Stimulated activated memory B cell treated with anti-CD40 and anti-IgM and Interleukin-4, amounts not matched to agents 10 μg/mL and 1 μg/mL and 100 μg/mL, for 72 hours (primary cell): ENCODE measurements at regions not wholly inside any gene's neighbourhood (a gene's known extent, or its start where the extent isn't known, plus 50 kb on each side); places are given as distances from the start of the nearest gene placed in this dataset.

Source experiments
- ATAC-seq: fragments of 150-1000 bp; cut with Tn5 transposase; 2 replicates; pipeline ENCODE4 v1.10.0; 2021
- H3K27ac Mint-ChIP-seq: one replicate; pipeline ENCODE4 v1.8.0; 2022; ENCODE audit warnings: mild to moderate bottlenecking, mixed read lengths
- H3K27me3 Mint-ChIP-seq: one replicate; pipeline ENCODE4 v1.8.0; 2022; ENCODE audit warnings: mixed read lengths
- H3K36me3 Mint-ChIP-seq: one replicate; pipeline ENCODE4 v1.8.0; 2022; ENCODE audit warnings: mixed read lengths
- H3K4me1 Mint-ChIP-seq: one replicate; pipeline ENCODE4 v1.8.0; 2022; ENCODE audit warnings: mixed read lengths
- H3K4me3 Mint-ChIP-seq: one replicate; pipeline ENCODE4 v1.8.0; 2022; ENCODE audit warnings: mild to moderate bottlenecking, moderate library complexity, mixed read lengths
- H3K9me3 Mint-ChIP-seq: one replicate; pipeline ENCODE4 v1.8.0; 2022; ENCODE audit warnings: mixed read lengths

DNA sequence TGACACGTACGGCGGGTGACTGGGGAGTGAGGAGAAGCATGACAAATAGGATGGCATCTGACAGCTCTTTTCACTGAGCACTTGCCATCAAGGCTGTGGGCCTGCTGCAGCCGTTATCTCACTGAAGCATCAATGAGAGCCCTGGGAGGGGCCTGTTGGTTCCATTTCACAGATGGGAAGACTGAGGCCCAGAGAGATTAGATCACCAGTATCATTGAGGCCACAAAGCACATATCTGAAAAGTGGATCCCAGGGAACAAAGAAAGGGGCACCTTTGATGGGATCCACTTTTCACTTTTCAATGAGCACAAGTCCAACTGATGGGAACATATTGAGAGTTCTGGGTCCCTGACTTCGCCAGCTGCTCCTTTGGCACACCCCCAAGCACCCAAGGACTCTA is 144.4 kb upstream of the LHX1 start:
- H3K4me3 Mint-ChIP-seq = no peak overlapping the region

DNA sequence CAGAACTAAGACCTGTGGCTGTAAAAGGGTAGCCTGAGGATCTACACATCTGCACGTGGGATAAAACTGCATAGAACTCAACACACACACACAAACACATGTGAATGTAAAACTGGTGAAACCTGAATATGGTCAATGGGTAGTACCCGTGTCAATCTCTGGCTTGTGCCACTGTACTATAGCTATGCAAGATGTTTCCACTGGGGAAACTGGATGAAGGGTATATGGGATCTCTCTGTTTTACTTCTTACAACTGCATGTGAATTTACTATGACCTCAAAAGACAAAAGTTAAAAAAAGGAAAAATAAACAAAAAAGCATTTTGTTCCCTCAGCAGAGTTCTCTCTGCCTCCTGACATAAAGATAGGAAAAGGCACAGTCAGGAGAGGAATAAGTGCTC is 143.3 kb upstream of the LHX1 start:
- Mint-ChIP-seq H3K36me3 (no peaks in the 10 kb centered on the region), H3K4me3 (no peak overlapping the region), H3K27me3 (peaks cover 37% of the 10 kb centered on the region), H3K4me1 (no peaks in the 10 kb centered on the region), H3K27ac (no peak overlapping the region), H3K9me3 (no peaks in the 10 kb centered on the region)
- no peak for ATAC-seq

More for the DNA sequence above, 144.4 kb upstream of the LHX1 start:
- no peak for ATAC-seq
- Mint-ChIP-seq H3K9me3 (no peaks in the 10 kb centered on the region), H3K27me3 (peaks cover 38% of the 10 kb centered on the region), H3K27ac (no peak overlapping the region), H3K36me3 (no peaks in the 10 kb centered on the region), H3K4me1 (no peaks in the 10 kb centered on the region)

DNA sequence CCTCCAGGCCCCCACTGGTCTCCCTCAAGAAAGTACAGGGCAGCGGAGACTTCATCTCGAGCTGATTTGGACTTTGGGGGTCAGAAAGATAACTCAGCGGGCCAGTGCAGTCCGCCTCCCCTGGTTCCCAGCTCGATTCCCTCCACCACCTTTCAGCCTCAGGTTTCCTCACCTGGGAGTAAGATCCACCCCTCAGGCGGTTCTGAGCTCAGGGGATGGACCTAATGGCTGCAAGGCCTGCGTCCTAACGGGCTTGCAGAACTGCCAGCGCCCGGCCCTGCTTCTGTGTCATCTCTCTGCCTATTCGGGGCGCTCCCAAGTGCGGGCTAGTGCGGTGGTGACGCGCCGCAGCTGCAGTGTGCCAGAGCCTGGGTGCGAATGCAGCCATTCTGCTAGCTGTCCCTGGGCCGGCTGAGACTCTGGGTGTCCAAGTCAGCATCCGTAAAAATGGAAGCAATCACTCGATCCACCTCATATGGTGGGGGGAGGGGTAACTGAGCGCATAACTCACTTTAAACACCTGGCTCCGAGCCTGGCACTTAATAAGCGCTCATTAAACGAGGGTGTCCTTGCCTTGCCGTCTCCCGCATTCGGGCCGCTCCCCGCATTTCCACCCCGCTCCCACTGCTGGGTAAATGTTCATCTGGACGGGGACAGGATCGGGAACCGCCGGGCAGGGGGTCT is 129.6 kb upstream of the LHX1 start:
- no peak for ATAC-seq
- H3K9me3 Mint-ChIP-seq = no peaks in the 10 kb centered on the region
- H3K36me3 Mint-ChIP-seq = no peaks in the 10 kb centered on the region
- no peak overlapping the region for H3K4me3 Mint-ChIP-seq
- no peak overlapping the region for H3K27ac Mint-ChIP-seq
- peaks cover 60% of the 10 kb centered on the region for H3K27me3 Mint-ChIP-seq
- no peaks in the 10 kb centered on the region for H3K4me1 Mint-ChIP-seq

DNA sequence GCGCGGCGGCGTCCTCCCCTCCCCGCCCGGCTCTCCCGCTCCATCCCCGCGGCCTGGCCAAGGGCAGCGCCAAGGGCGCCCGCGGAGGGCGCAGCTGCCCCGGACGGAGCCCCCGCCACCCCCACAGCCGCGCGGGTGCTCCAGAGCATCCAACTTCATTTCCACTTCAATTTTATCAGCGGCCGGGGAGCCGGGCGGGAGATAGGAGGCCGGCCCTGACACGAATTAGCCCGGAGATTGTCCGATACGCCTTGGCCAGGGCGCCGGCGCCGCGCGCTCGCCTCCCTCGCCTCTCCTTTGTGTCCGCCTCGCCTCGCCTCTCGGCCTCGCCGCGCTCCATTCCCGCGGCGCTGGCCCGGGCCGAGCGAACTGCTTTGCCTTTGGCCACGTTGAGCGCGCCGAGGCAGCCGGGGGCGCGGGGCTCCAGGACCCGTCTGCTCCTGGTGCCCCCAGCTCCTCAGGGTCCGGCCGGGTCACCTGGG is 129.1 kb upstream of the LHX1 start:
- H3K36me3 Mint-ChIP-seq = no peaks in the 10 kb centered on the region
- H3K27me3 Mint-ChIP-seq = peaks cover 66% of the 10 kb centered on the region
- no peaks in the 10 kb centered on the region for H3K9me3 Mint-ChIP-seq
- H3K4me1 Mint-ChIP-seq = no peaks in the 10 kb centered on the region
- no peak for ATAC-seq
- no peak overlapping the region for H3K4me3 Mint-ChIP-seq
- no peak overlapping the region for H3K27ac Mint-ChIP-seq

DNA sequence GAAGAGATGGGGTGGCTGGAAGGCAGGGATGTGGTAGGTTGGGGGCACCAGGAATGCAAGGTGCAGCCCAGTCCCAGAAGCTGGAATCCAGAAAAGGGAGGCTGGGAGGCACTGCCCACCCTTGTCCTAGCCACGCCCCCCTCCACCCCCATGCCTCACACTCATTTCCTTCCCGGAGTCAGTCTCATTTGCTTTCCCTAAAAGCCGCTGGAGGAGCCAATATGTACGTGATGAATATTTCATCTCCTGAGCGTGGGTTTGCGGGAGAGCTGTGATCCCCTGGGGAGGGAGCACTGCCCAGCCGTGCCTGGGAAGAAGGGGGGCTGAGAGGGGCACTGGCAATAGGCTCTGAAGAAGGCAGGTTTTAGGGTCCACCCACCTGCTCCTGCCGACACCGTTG is 124.5 kb upstream of the LHX1 start:
- H3K9me3 Mint-ChIP-seq = no peaks in the 10 kb centered on the region
- peaks cover 90% of the 10 kb centered on the region for H3K27me3 Mint-ChIP-seq
- H3K27ac Mint-ChIP-seq = no peak overlapping the region
- no peaks in the 10 kb centered on the region for H3K4me1 Mint-ChIP-seq
- H3K4me3 Mint-ChIP-seq = no peak overlapping the region
- ATAC-seq = no peak
- H3K36me3 Mint-ChIP-seq = no peaks in the 10 kb centered on the region

DNA sequence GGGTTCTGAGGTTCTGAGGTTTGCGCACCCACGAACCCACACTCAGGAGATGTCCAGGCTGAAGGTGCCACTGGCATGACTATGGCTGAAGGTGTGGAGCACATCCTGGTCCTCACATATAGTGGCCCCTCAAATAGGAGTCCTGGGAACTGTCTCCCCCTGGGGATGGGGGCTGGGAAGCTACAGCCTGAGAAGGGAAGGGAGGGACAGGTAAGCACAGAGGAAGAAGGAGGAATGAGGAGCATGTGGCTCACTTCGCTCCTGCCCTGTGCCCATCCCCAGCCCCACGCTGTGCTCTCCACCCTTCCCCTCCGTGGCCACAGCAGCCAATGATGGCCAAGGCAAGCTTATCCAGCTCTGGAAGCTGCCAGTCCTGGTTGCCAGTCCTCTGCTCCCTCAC is 123.9 kb upstream of the LHX1 start:
- Mint-ChIP-seq H3K36me3 (no peaks in the 10 kb centered on the region), H3K27ac (no peak overlapping the region), H3K4me1 (no peaks in the 10 kb centered on the region), H3K9me3 (no peaks in the 10 kb centered on the region), H3K4me3 (no peak overlapping the region), H3K27me3 (peaks cover 90% of the 10 kb centered on the region)
- ATAC-seq = no peak

DNA sequence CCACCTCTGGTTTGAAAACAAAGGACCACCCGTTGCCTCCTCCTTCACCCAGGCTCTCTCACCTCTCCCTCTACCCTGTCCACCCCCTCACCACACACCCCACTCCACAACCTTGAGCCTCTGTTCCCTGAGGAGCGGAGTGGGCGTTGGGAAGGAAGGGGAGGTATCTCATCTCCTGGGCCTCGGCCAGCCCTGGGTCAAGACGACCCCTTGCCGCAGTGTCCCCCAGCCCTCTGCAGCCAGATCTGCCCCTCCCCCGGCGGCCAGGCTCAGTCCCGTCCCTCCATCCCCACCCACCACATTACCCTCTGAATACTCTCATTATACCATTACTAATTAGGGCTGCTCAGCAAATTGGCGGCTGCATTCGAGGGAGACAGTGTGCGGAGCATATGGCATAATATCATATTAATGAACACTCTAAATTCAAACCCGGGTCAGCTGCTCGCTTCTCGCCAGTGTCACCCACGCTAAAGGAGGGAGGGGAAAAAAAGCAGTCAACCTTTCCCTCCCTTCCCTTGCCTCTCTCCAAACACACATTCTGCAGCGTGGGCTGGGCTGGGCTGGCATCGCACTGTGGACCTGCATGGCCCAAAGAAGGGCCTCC is 123.2 kb upstream of the LHX1 start:
- no peaks in the 10 kb centered on the region for H3K9me3 Mint-ChIP-seq
- no peaks in the 10 kb centered on the region for H3K36me3 Mint-ChIP-seq
- H3K27ac Mint-ChIP-seq = no peak overlapping the region
- ATAC-seq = no peak
- peaks cover 92% of the 10 kb centered on the region for H3K27me3 Mint-ChIP-seq
- no peak overlapping the region for H3K4me3 Mint-ChIP-seq
- no peaks in the 10 kb centered on the region for H3K4me1 Mint-ChIP-seq

DNA sequence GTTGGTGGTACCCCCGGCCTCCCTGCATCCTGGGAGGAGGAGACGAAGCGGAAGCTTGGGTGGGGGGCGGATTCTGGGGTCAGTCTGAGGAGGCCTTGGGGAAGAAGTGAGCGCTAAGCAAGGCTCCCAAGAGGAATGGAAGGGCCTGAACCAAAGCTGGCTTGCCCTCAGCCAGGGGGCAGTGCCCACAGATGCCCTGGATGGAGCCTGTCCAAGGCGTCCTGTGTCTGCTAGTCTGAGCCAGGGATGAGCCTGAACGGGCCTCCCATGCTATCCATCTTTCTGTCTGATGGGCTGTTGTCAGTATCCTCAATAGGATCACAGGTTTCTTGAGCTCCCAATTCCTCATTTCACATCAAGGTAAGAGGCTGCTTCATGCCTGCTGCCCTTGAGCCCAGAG is 122.3 kb upstream of the LHX1 start:
- H3K27ac Mint-ChIP-seq = no peak overlapping the region
- H3K27me3 Mint-ChIP-seq = peaks cover 92% of the 10 kb centered on the region
- no peak for ATAC-seq

DNA sequence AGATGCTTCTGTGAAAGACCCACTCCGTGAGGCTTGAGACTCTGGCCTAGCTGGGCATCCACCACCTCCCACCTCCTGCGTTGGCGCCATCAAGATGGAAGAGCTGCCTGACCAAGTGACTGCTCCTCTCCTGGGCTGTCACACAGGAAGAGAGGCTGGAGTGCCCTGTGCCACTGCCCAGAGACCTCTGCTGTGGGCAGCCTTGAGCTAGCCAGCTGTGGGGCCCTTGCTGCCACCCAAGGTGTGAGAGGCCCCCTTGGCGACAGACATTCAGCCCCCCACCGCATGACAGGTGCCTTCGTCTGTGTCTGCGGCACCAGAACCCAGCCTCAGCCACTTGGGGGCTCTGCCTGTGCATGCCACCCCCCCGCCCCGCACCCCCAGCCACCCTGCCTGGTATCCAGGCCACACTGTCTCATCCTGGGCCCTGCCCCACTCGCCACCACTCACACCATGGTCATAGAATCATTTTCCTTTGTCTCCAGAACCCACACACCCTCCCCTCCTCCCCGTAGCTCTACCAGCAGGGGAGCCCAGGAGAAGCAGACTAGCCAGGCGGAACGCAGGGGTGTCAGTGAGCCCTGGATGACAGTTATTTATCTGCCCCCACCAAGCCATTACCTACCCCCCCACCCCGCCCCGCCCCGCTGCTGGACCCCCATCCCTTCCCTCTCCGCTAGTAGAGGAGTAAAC is 120.9 kb upstream of the LHX1 start:
- no peaks in the 10 kb centered on the region for H3K4me1 Mint-ChIP-seq
- ATAC-seq = no peak
- H3K27ac Mint-ChIP-seq = no peak overlapping the region
- peaks cover 88% of the 10 kb centered on the region for H3K27me3 Mint-ChIP-seq
- no peak overlapping the region for H3K4me3 Mint-ChIP-seq
- H3K36me3 Mint-ChIP-seq = no peaks in the 10 kb centered on the region
- no peaks in the 10 kb centered on the region for H3K9me3 Mint-ChIP-seq

More for the DNA sequence above, 122.3 kb upstream of the LHX1 start:
- H3K4me1 Mint-ChIP-seq = no peaks in the 10 kb centered on the region
- H3K36me3 Mint-ChIP-seq = no peaks in the 10 kb centered on the region
- H3K9me3 Mint-ChIP-seq = no peaks in the 10 kb centered on the region
- H3K4me3 Mint-ChIP-seq = no peak overlapping the region

DNA sequence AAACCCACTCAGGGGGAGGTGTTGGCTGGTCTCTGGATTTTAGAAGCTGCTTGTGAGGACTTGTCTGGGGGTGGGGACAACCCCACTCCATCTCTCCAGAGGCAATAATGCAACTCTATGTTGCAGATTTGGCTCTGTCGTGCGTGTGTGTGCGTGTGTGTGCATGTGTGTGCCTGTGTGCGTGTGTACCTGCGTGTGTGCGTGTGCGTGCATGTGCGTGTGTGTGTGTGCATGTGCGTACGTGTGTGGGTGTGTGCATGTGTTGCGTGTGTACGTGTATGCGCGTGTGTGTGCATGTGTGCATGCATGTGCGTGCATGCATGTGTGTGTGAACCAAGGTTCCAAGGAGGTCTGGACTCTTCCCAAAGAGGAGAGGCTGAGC is 120.4 kb upstream of the LHX1 start:
- Mint-ChIP-seq H3K4me3 (no peak overlapping the region), H3K4me1 (no peaks in the 10 kb centered on the region), H3K36me3 (no peaks in the 10 kb centered on the region), H3K27me3 (peaks cover 88% of the 10 kb centered on the region), H3K9me3 (no peaks in the 10 kb centered on the region), H3K27ac (no peak overlapping the region)
- ATAC-seq = no peak

DNA sequence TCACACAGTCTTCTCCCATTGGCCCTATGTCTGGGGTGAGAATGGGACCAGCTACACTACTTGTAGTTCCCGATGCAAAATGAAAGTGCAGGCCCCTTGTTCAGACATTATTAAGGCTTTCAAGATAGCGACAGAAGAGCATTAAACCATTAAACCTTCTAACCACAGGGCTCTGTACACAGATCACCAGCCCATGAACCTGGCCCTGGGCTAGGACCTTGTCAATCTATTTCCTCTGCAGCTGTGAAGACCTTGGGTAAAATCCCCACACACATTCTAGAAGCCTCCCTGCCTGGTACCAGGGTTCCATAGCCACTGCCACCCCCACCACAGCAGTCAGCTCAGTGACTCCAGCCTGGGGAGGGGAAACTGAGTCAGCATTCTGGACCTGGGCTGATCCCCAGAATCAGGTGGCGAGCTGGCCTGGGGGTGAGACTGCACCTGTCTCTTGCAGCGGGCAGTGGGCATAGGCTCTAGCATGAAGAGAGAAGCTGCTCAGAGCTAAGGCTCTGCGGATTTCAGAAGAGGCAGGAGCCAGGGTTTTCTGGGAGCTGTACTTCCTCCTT is 119.7 kb upstream of the LHX1 start:
- ATAC-seq = peak; percentile 31
- peaks cover 86% of the 10 kb centered on the region for H3K27me3 Mint-ChIP-seq

DNA sequence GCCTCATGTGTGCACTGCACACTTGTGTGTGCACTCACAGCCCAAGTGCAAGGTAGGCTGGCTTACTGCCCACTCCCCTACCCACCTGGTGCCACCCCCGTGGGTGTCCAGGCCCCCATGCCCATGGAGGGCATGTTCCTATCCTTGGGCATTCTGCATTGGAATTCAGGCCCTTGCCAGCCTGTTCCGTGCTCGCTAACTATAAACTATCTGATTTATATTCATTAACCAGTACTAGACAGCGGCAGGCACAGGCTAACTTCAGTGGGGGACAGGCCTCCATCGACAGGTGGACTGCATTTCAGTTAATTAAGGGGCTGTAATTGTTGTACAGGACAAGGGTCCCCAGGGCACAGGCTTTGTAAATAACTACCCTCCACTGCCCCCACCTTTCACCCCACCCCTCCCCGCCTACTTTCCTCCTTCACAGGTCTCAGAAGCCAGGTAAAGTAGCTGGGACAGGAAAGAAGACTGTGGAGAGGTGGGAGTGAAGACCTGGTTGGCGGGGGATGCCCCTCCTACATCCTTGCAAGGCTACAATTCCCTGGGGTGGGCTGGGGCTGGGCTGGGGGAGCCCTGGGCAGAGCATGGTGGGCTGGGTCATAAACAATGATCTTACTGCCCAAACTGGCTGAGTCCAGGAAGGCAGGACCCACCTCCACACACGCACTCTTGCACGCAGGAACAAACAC is 119.0 kb upstream of the LHX1 start:
- Mint-ChIP-seq H3K27ac (no peak overlapping the region), H3K27me3 (peaks cover 79% of the 10 kb centered on the region), H3K36me3 (no peaks in the 10 kb centered on the region), H3K9me3 (no peaks in the 10 kb centered on the region), H3K4me1 (no peaks in the 10 kb centered on the region), H3K4me3 (no peak overlapping the region)
- no peak for ATAC-seq

More for the DNA sequence above, 119.7 kb upstream of the LHX1 start:
- Mint-ChIP-seq H3K4me3 (no peak overlapping the region), H3K27ac (no peak overlapping the region), H3K4me1 (no peaks in the 10 kb centered on the region), H3K9me3 (no peaks in the 10 kb centered on the region), H3K36me3 (no peaks in the 10 kb centered on the region)

DNA sequence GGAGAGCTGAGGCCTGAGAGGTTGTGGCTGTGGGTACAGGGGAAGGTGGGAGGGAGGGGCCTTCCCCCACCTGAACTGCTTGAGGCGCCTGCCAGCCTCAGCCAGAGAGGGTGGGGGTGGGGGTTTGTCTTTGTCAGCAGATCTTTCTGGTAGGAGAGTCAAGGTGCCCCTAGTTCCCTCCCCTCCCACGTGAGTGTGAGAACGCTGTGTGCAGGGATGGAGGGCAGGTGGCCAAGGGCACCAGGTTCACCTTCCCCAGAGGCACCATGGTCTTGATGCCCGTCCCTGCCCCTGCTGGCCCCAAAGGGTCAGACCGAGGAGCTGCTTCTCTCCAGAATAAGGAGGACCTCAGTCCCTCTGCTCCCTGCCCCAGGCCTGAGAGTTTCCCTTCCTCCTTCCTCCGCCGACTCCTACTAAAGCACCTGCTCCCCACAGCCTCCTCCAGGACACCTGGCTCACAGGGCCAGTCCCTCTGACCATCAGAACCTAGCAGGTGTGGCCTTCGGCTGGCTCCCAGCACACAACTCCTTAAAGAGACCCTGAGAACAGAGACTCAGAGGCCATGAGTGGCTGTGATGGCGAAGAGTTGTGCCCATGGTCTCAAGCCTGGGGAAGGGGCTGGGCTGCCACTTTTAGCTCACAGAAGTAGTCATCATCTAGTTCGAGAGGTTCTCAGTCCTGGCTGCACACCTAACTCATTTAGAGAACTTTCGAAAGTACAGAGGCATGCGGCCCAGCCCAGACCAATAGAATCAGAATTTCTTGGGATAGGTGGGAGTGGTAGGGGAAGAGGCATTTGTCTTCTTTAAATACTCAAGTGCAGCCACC is 113.2 kb upstream of the LHX1 start:
- peaks cover 84% of the 10 kb centered on the region for H3K27me3 Mint-ChIP-seq
- no peaks in the 10 kb centered on the region for H3K36me3 Mint-ChIP-seq
- H3K4me1 Mint-ChIP-seq = no peaks in the 10 kb centered on the region
- no peak for ATAC-seq
- H3K27ac Mint-ChIP-seq = no peak overlapping the region
- H3K4me3 Mint-ChIP-seq = no peak overlapping the region
- no peaks in the 10 kb centered on the region for H3K9me3 Mint-ChIP-seq

DNA sequence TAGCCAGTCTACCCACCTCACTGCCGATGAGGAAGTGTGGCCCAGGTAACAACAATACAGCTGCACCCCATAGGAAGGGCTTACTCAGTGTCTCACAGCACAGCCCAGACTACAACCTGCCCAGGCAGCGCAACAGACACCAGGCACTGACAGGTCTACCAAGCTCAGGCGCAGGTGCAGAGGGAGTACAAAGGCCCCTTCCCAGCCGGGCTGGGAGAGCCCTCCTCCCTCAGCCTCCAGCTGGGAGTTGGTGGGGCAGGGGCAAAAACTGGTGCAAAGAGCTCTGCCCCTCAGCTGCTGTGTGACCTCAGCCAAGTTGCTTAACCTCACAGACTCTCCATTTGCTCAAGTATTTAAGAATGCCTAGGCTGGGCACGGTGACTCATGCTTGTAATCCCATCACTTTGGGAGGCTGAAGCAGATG is 112.6 kb upstream of the LHX1 start:
- no peak overlapping the region for H3K27ac Mint-ChIP-seq
- no peaks in the 10 kb centered on the region for H3K9me3 Mint-ChIP-seq
- no peak for ATAC-seq
- H3K4me3 Mint-ChIP-seq = no peak overlapping the region
- no peaks in the 10 kb centered on the region for H3K4me1 Mint-ChIP-seq
- H3K27me3 Mint-ChIP-seq = peaks cover 78% of the 10 kb centered on the region
- no peaks in the 10 kb centered on the region for H3K36me3 Mint-ChIP-seq
